H54 (cell line): ENCODE measurements at regions not wholly inside any gene's neighbourhood (a gene's known extent, or its start where the extent isn't known, plus 50 kb on each side); places are given as distances from the start of the nearest gene placed in this dataset.

Source experiments
- DNase-seq: peaks from one replicate; pipeline ENCODE4 v3.0.0; 2011; ENCODE audit warnings: low spot score, mixed read lengths; ENCODE audit not compliant: insufficient read length
- FAIRE-seq: peaks from 3 replicates; lab custom pipeline; 2011; peaks lifted over from hg19 to GRCh38; lab: Jason Lieb, UNC
- POLR2A ChIP-seq: IDR thresholded peaks from 2 replicates; pipeline ENCODE4 v1.6.1; 2011; ENCODE audit warnings: low read depth, mild to moderate bottlenecking, low read length

GRCh38 chr21:14862794-14863720 lies 201.7 kb downstream of the NRIP1 start:
- no peak for DNase-seq
- no peak for FAIRE-seq
- TF ChIP-seq POLR2A, result no peak

- TF ChIP-seq POLR2A, result no peak
- DNase-seq (no peak), FAIRE-seq (no peak)
Measured at GRCh38 chr21:14858311-14858710, 206.5 kb downstream of the NRIP1 start.

- TF ChIP-seq POLR2A, result no peak
- FAIRE-seq (no peak), DNase-seq (no peak)
Measured at GRCh38 chr21:14857529-14857928, 207.3 kb downstream of the NRIP1 start.

- DNase-seq (no peak), FAIRE-seq (no peak)
Measured at GRCh38 chr21:14850394-14850793, 214.4 kb downstream of the NRIP1 start.

GRCh38 chr21:14846621-14847020 lies 218.2 kb downstream of the NRIP1 start:
- no peak for DNase-seq
- no peak for FAIRE-seq
- no peak for TF ChIP-seq POLR2A

More at GRCh38 chr21:14850394-14850793, 214.4 kb downstream of the NRIP1 start:
- TF ChIP-seq POLR2A, result no peak

- TF ChIP-seq POLR2A, result no peak
- FAIRE-seq, result no peak
- no peak for DNase-seq
Measured at GRCh38 chr21:14844001-14844400, 220.8 kb downstream of the NRIP1 start.

GRCh38 chr21:14842601-14843000 lies 222.2 kb downstream of the NRIP1 start:
- FAIRE-seq (no peak), DNase-seq (no peak)

GRCh38 chr21:14841511-14842472 lies 223.0 kb downstream of the NRIP1 start:
- DNase-seq (no peak), FAIRE-seq (no peak)
- no peak for TF ChIP-seq POLR2A

More at GRCh38 chr21:14842601-14843000, 222.2 kb downstream of the NRIP1 start:
- TF ChIP-seq POLR2A, result no peak

GRCh38 chr21:14838400-14838799 lies 226.4 kb downstream of the NRIP1 start:
- TF ChIP-seq POLR2A, result no peak
- FAIRE-seq (no peak), DNase-seq (no peak)

GRCh38 chr21:14836950-14837349 lies 227.8 kb downstream of the NRIP1 start:
- no peak for TF ChIP-seq POLR2A
- DNase-seq, result no peak
- peak; percentile 20 for FAIRE-seq

- DNase-seq (no peak), FAIRE-seq (no peak)
- no peak for TF ChIP-seq POLR2A
Measured at GRCh38 chr21:14833666-14834351, 231.0 kb downstream of the NRIP1 start.

- no peak for TF ChIP-seq POLR2A
- DNase-seq (no peak), FAIRE-seq (no peak)
Measured at GRCh38 chr21:14833241-14833640, 231.6 kb downstream of the NRIP1 start.

- no peak for DNase-seq
- TF ChIP-seq POLR2A, result no peak
- FAIRE-seq, result no peak
Measured at GRCh38 chr21:14830307-14830706, 234.5 kb downstream of the NRIP1 start.
